Loucy (cell line): ENCODE measurements at regions not wholly inside any gene's neighbourhood (a gene's known extent, or its start where the extent isn't known, plus 50 kb on each side); places are given as distances from the start of the nearest gene placed in this dataset.

Experiments
- CTCF ChIP-seq: fragments of 200-600 bp; sonication (generic); conservative IDR thresholded peaks from 2 replicates; pipeline ENCODE4 v1.5.1; 2014; ENCODE audit warnings: mild to moderate bottlenecking, antibody characterized with exemption, low read length
- EZH2phosphoT487 ChIP-seq: fragments of 200-600 bp; IDR thresholded peaks from 2 replicates; pipeline ENCODE4 v1.6.1; 2018; ENCODE audit warnings: antibody characterized with exemption, mild to moderate bottlenecking, moderate library complexity, borderline replicate concordance

- TF ChIP-seq CTCF (no peak), EZH2phosphoT487 (no peak)
Observed at GRCh38 chr13:110984798-110985197, 69.9 kb upstream of the ANKRD10 start.
